ENCODE measurements at regions not wholly inside any gene's neighbourhood (a gene's known extent, or its start where the extent isn't known, plus 50 kb on each side); places are given as distances from the start of the nearest gene placed in this dataset.

DNA sequence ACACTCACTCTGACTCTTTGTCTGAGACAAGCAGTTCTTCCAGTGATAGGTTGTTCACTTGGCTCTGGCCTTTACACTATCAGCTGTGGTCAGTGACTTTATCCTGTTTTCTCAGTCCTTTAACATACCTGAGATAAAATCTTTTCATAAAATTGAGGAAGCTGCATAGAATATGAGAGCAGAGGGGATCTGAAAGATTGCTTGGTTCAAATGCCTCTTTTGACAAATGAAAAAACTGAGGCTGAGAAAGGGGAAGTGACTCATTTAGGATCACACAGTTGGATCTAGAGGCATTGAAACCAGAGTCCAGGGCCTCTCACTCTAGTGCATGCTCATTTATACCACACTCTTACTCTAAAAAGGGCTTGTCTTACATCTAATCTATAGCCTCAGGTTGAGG is 277.0 kb upstream of the TBX18 start:
- H3K4me1 ChIP-seq (ENCODE audit: control insufficient read depth, low read depth, low read length) = no peaks in the 10 kb centered on the region
- no peaks in the 10 kb centered on the region for H3K36me3 ChIP-seq (ENCODE audit: control insufficient read depth, insufficient read depth, low read length)
- no peaks in the 10 kb centered on the region for H3K79me2 ChIP-seq (ENCODE audit: control insufficient read depth, insufficient read depth, low read length)
- H3K23ac ChIP-seq (ENCODE audit: low read length) = no peak overlapping the region
- no peak overlapping the region for H2BK5ac ChIP-seq (ENCODE audit: low read length)
- H2AK5ac ChIP-seq (ENCODE audit: low read length) = no peak overlapping the region
- DNase-seq = no peak
- no peak overlapping the region for H3K4me2 ChIP-seq (ENCODE audit: low read length)
- no peaks in the 10 kb centered on the region for H3K27me3 ChIP-seq (ENCODE audit: insufficient read depth, low read length, poor library complexity)
- H4K5ac ChIP-seq (ENCODE audit: low read length) = no peak overlapping the region
- H3K9ac ChIP-seq (ENCODE audit: low read length) = no peak overlapping the region
- no peak overlapping the region for H3K4me3 ChIP-seq (ENCODE audit: low read length)
- no peak overlapping the region for H2BK15ac ChIP-seq (replicated peaks; ENCODE audit: low read depth)
- no peak overlapping the region for H4K8ac ChIP-seq (ENCODE audit: low read depth, low read length)
- H2BK120ac ChIP-seq (ENCODE audit: low read depth, low read length) = no peak overlapping the region
- H3K27ac ChIP-seq (ENCODE audit: low read depth, low read length) = no peak overlapping the region
- no peak overlapping the region for H3K4ac ChIP-seq (ENCODE audit: low read depth, low read length)
- H3K56ac ChIP-seq (ENCODE audit: low read length) = no peak overlapping the region
- H3K79me1 ChIP-seq (ENCODE audit: low read length) = no peaks in the 10 kb centered on the region
- H3K18ac ChIP-seq (ENCODE audit: low read length) = no peak overlapping the region

DNA sequence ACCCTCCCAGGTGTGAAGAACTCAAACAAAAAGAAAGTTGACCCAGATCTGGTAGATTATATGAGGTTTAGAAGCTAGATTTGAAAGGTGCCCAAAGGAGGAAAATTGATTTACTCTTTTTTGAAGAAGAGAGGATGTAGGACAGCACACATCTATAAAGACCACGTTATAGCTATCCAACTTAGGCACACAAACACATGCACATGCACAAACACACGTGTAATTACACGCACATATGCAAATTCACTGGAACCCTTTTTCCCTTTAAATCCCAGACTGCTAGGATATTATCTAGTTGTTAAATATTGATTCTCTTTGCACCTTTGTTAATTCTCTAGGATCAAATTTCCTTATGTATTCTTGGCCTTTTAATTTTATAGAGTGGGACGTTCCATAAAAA is 272.8 kb upstream of the TBX18 start:
- no peak overlapping the region for H3K9ac ChIP-seq (ENCODE audit: low read length)
- H3K4me3 ChIP-seq (ENCODE audit: low read length) = no peak overlapping the region
- no peak overlapping the region for H3K4ac ChIP-seq (ENCODE audit: low read depth, low read length)
- H3K36me3 ChIP-seq (ENCODE audit: control insufficient read depth, insufficient read depth, low read length) = no peaks in the 10 kb centered on the region
- H2BK5ac ChIP-seq (ENCODE audit: low read length) = no peak overlapping the region
- no peak overlapping the region for H2BK120ac ChIP-seq (ENCODE audit: low read depth, low read length)
- no peak overlapping the region for H2BK15ac ChIP-seq (replicated peaks; ENCODE audit: low read depth)
- no peak overlapping the region for H3K18ac ChIP-seq (ENCODE audit: low read length)
- no peaks in the 10 kb centered on the region for H3K79me2 ChIP-seq (ENCODE audit: control insufficient read depth, insufficient read depth, low read length)
- H3K4me1 ChIP-seq (ENCODE audit: control insufficient read depth, low read depth, low read length) = no peaks in the 10 kb centered on the region
- H3K56ac ChIP-seq (ENCODE audit: low read length) = no peak overlapping the region
- no peak overlapping the region for H3K27ac ChIP-seq (ENCODE audit: low read depth, low read length)
- H4K8ac ChIP-seq (ENCODE audit: low read depth, low read length) = no peak overlapping the region
- H3K79me1 ChIP-seq (ENCODE audit: low read length) = no peaks in the 10 kb centered on the region
- H3K23ac ChIP-seq (ENCODE audit: low read length) = no peak overlapping the region
- H4K5ac ChIP-seq (ENCODE audit: low read length) = no peak overlapping the region
- no CpG with 5 or more reads among the region's 4 CpGs for WGBS (ENCODE audit: extremely low coverage, insufficient coverage, low lambda C conversion rate)
- H3K27me3 ChIP-seq (ENCODE audit: insufficient read depth, low read length, poor library complexity) = no peaks in the 10 kb centered on the region
- H3K4me2 ChIP-seq (ENCODE audit: low read length) = no peak overlapping the region
- no peak overlapping the region for H2AK5ac ChIP-seq (ENCODE audit: low read length)
- DNase-seq = no peak

DNA sequence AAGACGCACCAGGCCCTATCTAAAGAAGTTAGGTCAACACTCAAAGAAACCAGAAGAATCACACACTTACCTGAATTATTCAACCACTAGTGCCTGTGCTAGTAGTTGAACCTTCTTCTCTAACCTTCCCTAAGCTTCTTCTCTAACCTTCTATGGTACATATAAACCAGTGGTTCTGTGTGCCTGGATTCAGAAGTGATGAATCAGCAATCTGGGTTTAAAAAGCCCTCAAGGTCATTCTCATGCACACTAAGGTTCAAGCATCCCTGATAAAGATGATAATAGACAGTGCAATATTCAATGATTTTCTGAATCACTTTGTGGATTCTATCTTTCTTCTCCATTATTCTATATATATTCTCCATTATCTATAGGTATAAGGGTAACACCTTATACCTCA is 271.4 kb upstream of the TBX18 start:
- H4K8ac ChIP-seq (ENCODE audit: low read depth, low read length) = no peak overlapping the region
- H3K23ac ChIP-seq (ENCODE audit: low read length) = no peak overlapping the region
- no peak overlapping the region for H4K5ac ChIP-seq (ENCODE audit: low read length)
- no peak overlapping the region for H3K56ac ChIP-seq (ENCODE audit: low read length)
- no CpG with 5 or more reads among the region's 1 CpG for WGBS (ENCODE audit: extremely low coverage, insufficient coverage, low lambda C conversion rate)
- H3K4ac ChIP-seq (ENCODE audit: low read depth, low read length) = no peak overlapping the region
- no peaks in the 10 kb centered on the region for H3K79me1 ChIP-seq (ENCODE audit: low read length)
- no peak overlapping the region for H3K4me3 ChIP-seq (ENCODE audit: low read length)
- H2BK120ac ChIP-seq (ENCODE audit: low read depth, low read length) = no peak overlapping the region
- H3K18ac ChIP-seq (ENCODE audit: low read length) = no peak overlapping the region
- H3K27ac ChIP-seq (ENCODE audit: low read depth, low read length) = no peak overlapping the region
- H2AK5ac ChIP-seq (ENCODE audit: low read length) = no peak overlapping the region
- H3K4me2 ChIP-seq (ENCODE audit: low read length) = no peak overlapping the region
- H3K36me3 ChIP-seq (ENCODE audit: control insufficient read depth, insufficient read depth, low read length) = no peaks in the 10 kb centered on the region
- no peak overlapping the region for H2BK15ac ChIP-seq (replicated peaks; ENCODE audit: low read depth)
- H3K79me2 ChIP-seq (ENCODE audit: control insufficient read depth, insufficient read depth, low read length) = no peaks in the 10 kb centered on the region
- no peaks in the 10 kb centered on the region for H3K4me1 ChIP-seq (ENCODE audit: control insufficient read depth, low read depth, low read length)
- H3K27me3 ChIP-seq (ENCODE audit: insufficient read depth, low read length, poor library complexity) = no peaks in the 10 kb centered on the region
- DNase-seq = no peak
- H3K9ac ChIP-seq (ENCODE audit: low read length) = no peak overlapping the region
- H2BK5ac ChIP-seq (ENCODE audit: low read length) = no peak overlapping the region

DNA sequence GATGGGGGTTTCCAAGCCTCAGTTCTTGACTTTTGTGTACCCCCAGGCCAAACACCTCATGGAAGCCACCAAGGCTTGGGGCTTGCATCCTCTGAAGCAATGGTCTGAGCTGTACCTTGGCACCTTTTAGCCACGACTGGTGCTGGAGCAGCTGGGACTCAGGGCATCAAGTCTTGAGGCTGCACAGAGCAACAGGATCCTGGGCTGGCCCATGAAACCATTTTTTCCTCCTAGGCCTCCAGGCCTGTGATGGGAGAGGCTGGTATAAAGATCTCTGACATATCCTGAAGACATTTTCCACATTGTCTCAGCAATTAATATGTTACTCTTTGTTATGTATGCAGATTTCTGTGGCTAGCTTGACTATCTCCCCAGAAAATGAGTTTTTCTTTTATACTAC is 269.1 kb upstream of the TBX18 start:
- no CpG with 5 or more reads among the region's 1 CpG for WGBS (ENCODE audit: extremely low coverage, insufficient coverage, low lambda C conversion rate)
- no peaks in the 10 kb centered on the region for H3K4me1 ChIP-seq (ENCODE audit: control insufficient read depth, low read depth, low read length)

DNA sequence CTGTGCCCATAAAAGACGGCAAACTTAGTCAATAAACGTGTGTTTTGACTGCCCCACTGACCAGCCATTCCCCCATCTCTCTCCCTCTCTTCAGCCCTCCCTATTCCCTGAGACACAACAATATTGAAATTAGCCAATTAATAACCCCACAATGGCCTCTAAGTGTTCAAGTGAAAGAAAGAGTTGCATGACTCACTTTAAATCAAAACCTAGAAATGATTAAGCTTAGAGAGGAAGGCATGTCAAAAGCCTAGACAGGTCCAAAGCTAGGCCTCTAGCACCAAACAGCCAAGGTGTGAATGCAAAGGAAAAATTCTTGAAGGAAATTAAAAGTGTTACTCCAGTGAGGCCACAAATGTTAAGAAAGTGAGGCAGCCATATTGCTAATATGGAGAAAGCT is 261.6 kb upstream of the TBX18 start:
- Histone ChIP-seq H2BK5ac (ENCODE audit: low read length) (no peak overlapping the region), H3K79me1 (ENCODE audit: low read length) (no peaks in the 10 kb centered on the region), H2BK120ac (ENCODE audit: low read depth, low read length) (no peak overlapping the region), H4K5ac (ENCODE audit: low read length) (no peak overlapping the region), H3K18ac (ENCODE audit: low read length) (no peak overlapping the region), H3K4me1 (ENCODE audit: control insufficient read depth, low read depth, low read length) (no peaks in the 10 kb centered on the region), H3K4me3 (ENCODE audit: low read length) (no peak overlapping the region), H2AK5ac (ENCODE audit: low read length) (no peak overlapping the region), H3K4ac (ENCODE audit: low read depth, low read length) (no peak overlapping the region), H2BK15ac (replicated peaks; ENCODE audit: low read depth) (no peak overlapping the region), H3K27ac (ENCODE audit: low read depth, low read length) (no peak overlapping the region), H3K79me2 (ENCODE audit: control insufficient read depth, insufficient read depth, low read length) (no peaks in the 10 kb centered on the region), H3K9ac (ENCODE audit: low read length) (no peak overlapping the region), H4K8ac (ENCODE audit: low read depth, low read length) (no peak overlapping the region), H3K23ac (ENCODE audit: low read length) (no peak overlapping the region), H3K4me2 (ENCODE audit: low read length) (no peak overlapping the region), H3K56ac (ENCODE audit: low read length) (no peak overlapping the region), H3K36me3 (ENCODE audit: control insufficient read depth, insufficient read depth, low read length) (no peaks in the 10 kb centered on the region), H3K27me3 (ENCODE audit: insufficient read depth, low read length, poor library complexity) (no peaks in the 10 kb centered on the region)
- DNase-seq = no peak
- WGBS (ENCODE audit: extremely low coverage, insufficient coverage, low lambda C conversion rate) = no CpG with 5 or more reads among the region's 2 CpGs

More for the DNA sequence above, 269.1 kb upstream of the TBX18 start:
- Histone ChIP-seq H2BK15ac (replicated peaks; ENCODE audit: low read depth) (no peak overlapping the region), H3K36me3 (ENCODE audit: control insufficient read depth, insufficient read depth, low read length) (no peaks in the 10 kb centered on the region), H3K27me3 (ENCODE audit: insufficient read depth, low read length, poor library complexity) (no peaks in the 10 kb centered on the region), H3K79me1 (ENCODE audit: low read length) (no peaks in the 10 kb centered on the region), H2BK120ac (ENCODE audit: low read depth, low read length) (no peak overlapping the region), H2BK5ac (ENCODE audit: low read length) (no peak overlapping the region), H4K8ac (ENCODE audit: low read depth, low read length) (no peak overlapping the region), H3K79me2 (ENCODE audit: control insufficient read depth, insufficient read depth, low read length) (no peaks in the 10 kb centered on the region), H3K56ac (ENCODE audit: low read length) (no peak overlapping the region), H3K9ac (ENCODE audit: low read length) (no peak overlapping the region), H4K5ac (ENCODE audit: low read length) (no peak overlapping the region), H3K18ac (ENCODE audit: low read length) (no peak overlapping the region), H3K4me2 (ENCODE audit: low read length) (no peak overlapping the region), H3K4me3 (ENCODE audit: low read length) (no peak overlapping the region), H3K27ac (ENCODE audit: low read depth, low read length) (no peak overlapping the region), H2AK5ac (ENCODE audit: low read length) (no peak overlapping the region), H3K4ac (ENCODE audit: low read depth, low read length) (no peak overlapping the region), H3K23ac (ENCODE audit: low read length) (no peak overlapping the region)
- no peak for DNase-seq

DNA sequence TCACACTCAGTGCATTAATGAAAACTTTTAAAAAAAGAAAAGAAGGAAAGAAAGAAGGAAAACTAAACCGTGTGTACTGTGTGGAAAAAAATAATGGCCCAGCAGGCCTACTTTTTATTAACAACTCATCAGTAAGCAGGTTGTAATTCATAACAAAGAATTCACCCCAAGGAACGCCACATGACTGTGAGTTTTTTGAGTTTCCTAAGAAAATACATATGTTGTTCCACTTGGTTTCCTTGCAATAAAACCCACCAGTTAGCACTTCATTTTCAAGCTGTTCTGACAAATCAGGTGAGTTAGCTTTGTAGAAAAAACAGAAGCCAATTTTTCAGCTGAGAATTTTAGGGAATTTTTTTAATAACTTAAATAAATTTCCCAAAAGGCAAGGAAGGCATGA is 259.3 kb upstream of the TBX18 start:
- Histone ChIP-seq H4K5ac (ENCODE audit: low read length) (no peak overlapping the region), H3K9ac (ENCODE audit: low read length) (no peak overlapping the region), H3K79me1 (ENCODE audit: low read length) (no peaks in the 10 kb centered on the region), H3K79me2 (ENCODE audit: control insufficient read depth, insufficient read depth, low read length) (no peaks in the 10 kb centered on the region), H3K4me3 (ENCODE audit: low read length) (no peak overlapping the region), H2BK120ac (ENCODE audit: low read depth, low read length) (no peak overlapping the region), H3K4me2 (ENCODE audit: low read length) (no peak overlapping the region), H3K56ac (ENCODE audit: low read length) (no peak overlapping the region), H3K27me3 (ENCODE audit: insufficient read depth, low read length, poor library complexity) (no peaks in the 10 kb centered on the region), H3K23ac (ENCODE audit: low read length) (no peak overlapping the region), H3K27ac (ENCODE audit: low read depth, low read length) (no peak overlapping the region), H2BK15ac (replicated peaks; ENCODE audit: low read depth) (no peak overlapping the region), H2BK5ac (ENCODE audit: low read length) (no peak overlapping the region), H3K36me3 (ENCODE audit: control insufficient read depth, insufficient read depth, low read length) (no peaks in the 10 kb centered on the region), H3K18ac (ENCODE audit: low read length) (no peak overlapping the region), H3K4ac (ENCODE audit: low read depth, low read length) (no peak overlapping the region), H3K4me1 (ENCODE audit: control insufficient read depth, low read depth, low read length) (no peaks in the 10 kb centered on the region), H2AK5ac (ENCODE audit: low read length) (no peak overlapping the region), H4K8ac (ENCODE audit: low read depth, low read length) (no peak overlapping the region)
- WGBS (ENCODE audit: extremely low coverage, insufficient coverage, low lambda C conversion rate) = no CpG with 5 or more reads among the region's 2 CpGs
- DNase-seq = no peak
